ENCODE measurements at regions not wholly inside any gene's neighbourhood (a gene's known extent, or its start where the extent isn't known, plus 50 kb on each side); places are given as distances from the start of the nearest gene placed in this dataset.

DNA sequence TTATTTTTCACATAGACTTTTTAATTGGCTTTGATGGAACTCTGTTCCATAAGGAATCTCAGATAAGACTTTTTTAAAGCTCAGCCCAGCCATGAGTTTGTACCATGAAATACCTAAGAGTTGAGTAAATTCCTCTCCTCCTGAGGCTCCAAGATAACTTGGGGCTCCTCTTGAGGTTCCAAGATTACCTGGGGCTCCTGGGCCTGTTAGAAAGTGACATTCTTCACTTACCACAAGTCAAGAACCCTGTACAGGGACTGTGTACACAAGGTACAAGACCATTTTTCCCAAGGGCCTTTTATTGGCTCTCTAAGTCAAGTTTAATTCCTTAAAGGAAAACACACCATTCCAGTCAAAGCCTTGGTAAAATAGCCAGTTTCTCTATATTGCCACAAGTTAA is 111.3 kb upstream of the PRR20G start:
- TF ChIP-seq POLR2A (IDR thresholded peaks at IDR 0.05) = no peak
- TF ChIP-seq, protein P1, sequence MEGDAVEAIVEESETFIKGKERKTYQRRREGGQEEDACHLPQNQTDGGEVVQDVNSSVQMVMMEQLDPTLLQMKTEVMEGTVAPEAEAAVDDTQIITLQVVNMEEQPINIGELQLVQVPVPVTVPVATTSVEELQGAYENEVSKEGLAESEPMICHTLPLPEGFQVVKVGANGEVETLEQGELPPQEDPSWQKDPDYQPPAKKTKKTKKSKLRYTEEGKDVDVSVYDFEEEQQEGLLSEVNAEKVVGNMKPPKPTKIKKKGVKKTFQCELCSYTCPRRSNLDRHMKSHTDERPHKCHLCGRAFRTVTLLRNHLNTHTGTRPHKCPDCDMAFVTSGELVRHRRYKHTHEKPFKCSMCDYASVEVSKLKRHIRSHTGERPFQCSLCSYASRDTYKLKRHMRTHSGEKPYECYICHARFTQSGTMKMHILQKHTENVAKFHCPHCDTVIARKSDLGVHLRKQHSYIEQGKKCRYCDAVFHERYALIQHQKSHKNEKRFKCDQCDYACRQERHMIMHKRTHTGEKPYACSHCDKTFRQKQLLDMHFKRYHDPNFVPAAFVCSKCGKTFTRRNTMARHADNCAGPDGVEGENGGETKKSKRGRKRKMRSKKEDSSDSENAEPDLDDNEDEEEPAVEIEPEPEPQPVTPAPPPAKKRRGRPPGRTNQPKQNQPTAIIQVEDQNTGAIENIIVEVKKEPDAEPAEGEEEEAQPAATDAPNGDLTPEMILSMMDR (IDR thresholded peaks at IDR 0.05 in 8 of 11, conservative IDR thresholded peaks at IDR 0.05 in 3 of 11) = no peak
